GM06990 (cell line): ENCODE measurements at regions not wholly inside any gene's neighbourhood (a gene's known extent, or its start where the extent isn't known, plus 50 kb on each side); places are given as distances from the start of the nearest gene placed in this dataset.

Source experiments
- DNase-seq: peaks from one replicate; pipeline ENCODE4 v3.0.0-alpha.2; 2011; ENCODE audit not compliant: insufficient read length; ENCODE audit errors: extremely low read depth
- H3K27me3 ChIP-seq: replicated peaks from 2 replicates; pipeline ENCODE4 v1.6.0; 2011; ENCODE audit warnings: low read length; ENCODE audit not compliant: control insufficient read depth, insufficient read depth
- H3K36me3 ChIP-seq: 2 replicates; pipeline ENCODE4 v1.5.1; 2011; ENCODE audit warnings: low read length; ENCODE audit not compliant: control insufficient read depth, insufficient read depth
- H3K4me3 ChIP-seq: replicated peaks from 2 replicates; pipeline ENCODE4 v1.5.1; 2011; ENCODE audit warnings: low read depth, mild to moderate bottlenecking, control low read depth, low read length
- TF ChIP-seq, protein P1 (sequence below): IDR thresholded peaks from 2 replicates; pipeline ENCODE4 v1.5.1; 2011; ENCODE audit warnings: low read length, control low read depth, mild to moderate bottlenecking, inconsistent platforms; ENCODE audit not compliant: insufficient read depth, poor library complexity, severe bottlenecking

DNA sequence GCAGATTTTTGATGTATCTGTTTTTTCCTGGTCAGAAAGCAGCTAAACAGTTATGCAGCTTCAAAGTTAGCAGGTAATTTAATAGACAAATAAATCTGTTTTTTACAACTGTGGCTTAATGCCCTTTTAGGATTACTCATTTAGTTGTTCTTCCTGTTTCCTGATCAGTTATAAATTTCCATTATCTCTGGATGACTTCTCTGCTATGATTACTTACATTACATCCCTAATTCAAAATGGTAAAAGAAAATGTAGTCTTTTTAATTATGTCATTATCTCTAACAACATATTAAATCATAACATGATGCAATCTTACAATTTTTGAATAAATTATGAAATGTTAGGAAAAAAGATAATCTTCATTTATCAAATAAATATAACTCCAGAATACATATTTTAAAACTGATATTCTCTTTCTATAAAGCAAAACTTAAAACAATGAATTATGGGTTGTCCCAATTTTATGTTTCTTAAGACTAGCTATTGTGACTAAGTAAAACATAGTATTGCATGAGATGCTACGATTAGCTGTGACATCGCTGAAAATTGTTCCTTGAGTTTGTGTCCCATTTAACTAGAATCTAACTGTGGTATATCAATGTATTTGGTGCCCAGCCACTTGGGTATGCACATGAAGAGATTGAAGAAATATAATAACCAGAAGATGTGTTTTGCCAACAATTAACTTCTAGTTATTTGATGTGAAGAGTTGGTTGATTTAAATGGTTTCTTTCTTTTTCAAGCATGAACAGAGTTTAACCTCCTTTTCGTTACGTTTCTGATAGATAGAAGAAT, 605.3 kb upstream of the SPRY2 start:
- Histone ChIP-seq H3K4me3 (no peak overlapping the region), H3K36me3 (no peaks in the 10 kb centered on the region), H3K27me3 (no peaks in the 10 kb centered on the region)
- TF ChIP-seq, protein P1, sequence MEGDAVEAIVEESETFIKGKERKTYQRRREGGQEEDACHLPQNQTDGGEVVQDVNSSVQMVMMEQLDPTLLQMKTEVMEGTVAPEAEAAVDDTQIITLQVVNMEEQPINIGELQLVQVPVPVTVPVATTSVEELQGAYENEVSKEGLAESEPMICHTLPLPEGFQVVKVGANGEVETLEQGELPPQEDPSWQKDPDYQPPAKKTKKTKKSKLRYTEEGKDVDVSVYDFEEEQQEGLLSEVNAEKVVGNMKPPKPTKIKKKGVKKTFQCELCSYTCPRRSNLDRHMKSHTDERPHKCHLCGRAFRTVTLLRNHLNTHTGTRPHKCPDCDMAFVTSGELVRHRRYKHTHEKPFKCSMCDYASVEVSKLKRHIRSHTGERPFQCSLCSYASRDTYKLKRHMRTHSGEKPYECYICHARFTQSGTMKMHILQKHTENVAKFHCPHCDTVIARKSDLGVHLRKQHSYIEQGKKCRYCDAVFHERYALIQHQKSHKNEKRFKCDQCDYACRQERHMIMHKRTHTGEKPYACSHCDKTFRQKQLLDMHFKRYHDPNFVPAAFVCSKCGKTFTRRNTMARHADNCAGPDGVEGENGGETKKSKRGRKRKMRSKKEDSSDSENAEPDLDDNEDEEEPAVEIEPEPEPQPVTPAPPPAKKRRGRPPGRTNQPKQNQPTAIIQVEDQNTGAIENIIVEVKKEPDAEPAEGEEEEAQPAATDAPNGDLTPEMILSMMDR = no peak
- no peak for DNase-seq

DNA sequence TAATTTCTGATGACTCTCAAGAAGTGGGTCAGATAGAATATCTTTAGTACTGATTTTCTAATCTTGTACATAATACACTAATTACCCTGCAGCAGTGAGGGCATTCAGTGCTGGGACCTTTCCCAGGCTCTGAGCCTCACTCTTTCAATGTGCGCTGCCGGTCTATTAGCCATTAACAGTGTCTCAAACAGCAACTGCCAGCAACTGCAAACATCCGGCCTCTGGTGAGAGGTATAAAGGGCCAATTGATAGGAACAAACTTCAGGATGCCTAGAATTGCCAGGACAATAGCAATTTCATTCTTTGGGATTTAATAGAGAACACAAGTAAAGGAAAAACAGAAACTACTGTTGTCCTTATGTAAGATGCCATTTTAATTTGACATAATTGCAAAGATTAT, 604.4 kb upstream of the SPRY2 start:
- H3K36me3 ChIP-seq = no peaks in the 10 kb centered on the region
- no peak overlapping the region for H3K4me3 ChIP-seq
- H3K27me3 ChIP-seq = no peaks in the 10 kb centered on the region
- TF ChIP-seq, protein P1 = no peak
- no peak for DNase-seq

DNA sequence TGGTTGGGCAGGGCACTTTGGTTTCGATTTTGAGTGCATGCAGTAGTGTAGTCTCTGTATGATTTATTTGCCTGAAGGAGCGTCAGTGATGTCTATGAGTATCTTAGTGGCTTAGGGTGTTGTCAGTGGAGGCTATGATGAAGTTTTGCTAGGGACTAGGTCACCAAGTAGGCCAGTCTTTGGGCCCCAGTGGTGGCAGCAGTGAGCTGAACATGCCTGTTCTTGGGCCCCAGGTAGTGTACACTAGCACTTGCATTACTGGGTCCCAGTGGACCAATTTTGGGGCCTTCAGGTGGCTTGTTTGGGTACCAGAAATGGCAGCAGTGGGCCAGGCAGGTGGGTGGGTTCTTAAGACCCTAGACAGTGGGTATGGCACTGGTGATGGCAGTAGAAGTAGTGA, 598.7 kb upstream of the SPRY2 start:
- no peak overlapping the region for H3K4me3 ChIP-seq
- no peaks in the 10 kb centered on the region for H3K27me3 ChIP-seq
- TF ChIP-seq, protein P1 = no peak
- DNase-seq = no peak
- no peaks in the 10 kb centered on the region for H3K36me3 ChIP-seq

DNA sequence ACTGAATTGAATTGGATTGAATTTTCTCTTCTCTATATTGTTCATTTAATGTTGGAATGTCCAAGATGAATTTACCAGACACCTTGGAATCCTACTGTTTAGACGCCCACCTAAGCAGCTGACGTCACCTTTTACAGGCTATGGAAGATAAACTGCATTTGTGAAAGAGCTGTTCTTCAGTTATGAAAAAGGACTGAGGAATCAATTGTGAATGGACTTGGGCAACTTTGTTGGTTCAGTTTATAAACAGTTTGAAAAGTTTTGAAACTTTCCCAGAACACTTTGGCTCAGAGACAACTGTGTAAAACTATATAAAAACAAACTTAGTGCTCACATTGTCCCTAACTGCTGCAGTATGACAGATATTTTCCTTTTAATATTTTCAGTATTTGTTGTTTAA, 590.8 kb upstream of the SPRY2 start:
- Histone ChIP-seq H3K4me3 (no peak overlapping the region), H3K36me3 (no peaks in the 10 kb centered on the region), H3K27me3 (no peaks in the 10 kb centered on the region)
- TF ChIP-seq, protein P1 = no peak
- DNase-seq = no peak

DNA sequence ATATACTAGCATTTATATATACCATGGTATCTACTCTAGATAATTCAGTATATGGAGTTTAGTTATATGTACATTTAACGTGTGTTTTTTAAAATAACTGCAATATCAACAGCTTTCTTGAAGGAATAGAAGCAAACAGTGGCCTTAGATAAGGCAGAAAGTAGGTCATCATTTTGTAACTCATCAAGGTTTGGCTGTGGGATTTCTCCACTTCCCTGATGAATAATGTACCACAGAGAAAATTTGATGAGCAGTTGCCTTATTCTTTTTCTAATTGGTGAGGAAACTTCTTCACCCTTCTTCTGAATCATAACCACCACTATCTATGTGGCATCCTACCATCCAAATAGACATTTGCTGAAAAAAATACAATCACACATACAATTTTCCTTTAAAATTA, 590.2 kb upstream of the SPRY2 start:
- no peak for DNase-seq
- Histone ChIP-seq H3K4me3 (no peak overlapping the region), H3K36me3 (no peaks in the 10 kb centered on the region), H3K27me3 (no peaks in the 10 kb centered on the region)
- TF ChIP-seq, protein P1 = no peak
